ENCODE measurements at regions not wholly inside any gene's neighbourhood (a gene's known extent, or its start where the extent isn't known, plus 50 kb on each side); places are given as distances from the start of the nearest gene placed in this dataset.

- no peak overlapping the region for H2AFZ ChIP-seq (ENCODE audit: insufficient read depth, low read depth, low read length, poor library complexity, severe bottlenecking)
- Mint-ChIP-seq H3K4me1 (no peaks in the 10 kb centered on the region), H3K27me3 (ENCODE audit: low read depth in 3 of 3) (no peaks in the 10 kb centered on the region), H3K9me3 (peaks cover 2 to 10% (median 6%) of the 10 kb centered on the region in 7 donors), H3K27ac (no peak overlapping the region), H3K4me3 (no peak overlapping the region), H3K36me3 (no peaks in the 10 kb centered on the region)
- intact Hi-C loops (cut with micrococcal nuclease): no loop called here
- no peak overlapping the region for H3K9ac ChIP-seq (ENCODE audit: insufficient read depth, low read length, poor library complexity, severe bottlenecking)
- H4K20me1 ChIP-seq (ENCODE audit: insufficient read depth, low read length): no peaks in the 10 kb centered on the region
- no peak for DNase-seq
- 100% methylated on average over 4 of the region's 6 CpGs for WGBS (ENCODE audit: insufficient coverage)
- H3K9me3 ChIP-seq (replicated peaks in 1 of 2; ENCODE audit: control insufficient read depth in 1 of 2, insufficient read depth in 1 of 2, low read length in 2 of 2): peaks cover 0 to 8% of the 10 kb centered on the region in 2 donors
- no peak overlapping the region for H3K27ac ChIP-seq (ENCODE audit: low read depth in 1 of 2, low read length in 2 of 2)
- TF ChIP-seq CTCF (IDR thresholded peaks at IDR 0.05): no peak
- no peaks in the 10 kb centered on the region for H3K4me1 ChIP-seq (ENCODE audit: control insufficient read depth in 1 of 2, insufficient read depth in 2 of 2, low read length in 2 of 2)
- no peaks in the 10 kb centered on the region for H3K27me3 ChIP-seq (ENCODE audit: control insufficient read depth in 2 of 2, insufficient read depth in 2 of 2, low read length in 2 of 2)
- no peaks in the 10 kb centered on the region for H3K36me3 ChIP-seq (replicated peaks in 1 of 2; ENCODE audit: control insufficient read depth in 1 of 2, insufficient read depth in 2 of 2, low read length in 2 of 2)
- no peaks in the 10 kb centered on the region for H3K79me2 ChIP-seq (ENCODE audit: insufficient read depth, low read length)
- no peak overlapping the region for H3K4me2 ChIP-seq (replicated peaks; ENCODE audit: extremely low read depth, low read length, poor library complexity, severe bottlenecking)
- H3K4me3 ChIP-seq (replicated peaks in 1 of 3; ENCODE audit: low read depth in 2 of 3, low read length in 3 of 3): no peak overlapping the region
Measured at GRCh38 chr1:99561952-99562351, 84.0 kb upstream of the PALMD start.

GRCh38 chr1:99565606-99566289, 80.2 kb upstream of the PALMD start:
- no CpG with 5 or more reads among the region's 1 CpG for WGBS (ENCODE audit: insufficient coverage)
- H3K79me2 ChIP-seq (ENCODE audit: insufficient read depth, low read length): no peaks in the 10 kb centered on the region
- no peaks in the 10 kb centered on the region for H3K27me3 ChIP-seq (ENCODE audit: control insufficient read depth in 2 of 2, insufficient read depth in 2 of 2, low read length in 2 of 2)
- H3K4me1 Mint-ChIP-seq: no peaks in the 10 kb centered on the region
- no peak overlapping the region for H3K27ac ChIP-seq (ENCODE audit: low read depth in 1 of 2, low read length in 2 of 2)
- H2AFZ ChIP-seq (ENCODE audit: insufficient read depth, low read depth, low read length, poor library complexity, severe bottlenecking): no peak overlapping the region
- DNase-seq: no peak
- H3K4me3 ChIP-seq (replicated peaks in 1 of 3; ENCODE audit: low read depth in 2 of 3, low read length in 3 of 3): no peak overlapping the region
- intact Hi-C loops (cut with micrococcal nuclease): no loop called here
- H3K36me3 ChIP-seq (replicated peaks in 1 of 2; ENCODE audit: control insufficient read depth in 1 of 2, insufficient read depth in 2 of 2, low read length in 2 of 2): no peaks in the 10 kb centered on the region
- H3K4me3 Mint-ChIP-seq: no peak overlapping the region
- H3K36me3 Mint-ChIP-seq: no peaks in the 10 kb centered on the region
- no peaks in the 10 kb centered on the region for H3K4me1 ChIP-seq (ENCODE audit: control insufficient read depth in 1 of 2, insufficient read depth in 2 of 2, low read length in 2 of 2)
- peaks cover 1 to 10% (median 6%) of the 10 kb centered on the region in 7 donors for H3K9me3 Mint-ChIP-seq
- TF ChIP-seq CTCF (IDR thresholded peaks at IDR 0.05): no peak
- H3K9me3 ChIP-seq (replicated peaks in 1 of 2; ENCODE audit: control insufficient read depth in 1 of 2, insufficient read depth in 1 of 2, low read length in 2 of 2): peaks cover 0 to 8% of the 10 kb centered on the region in 2 donors
- H4K20me1 ChIP-seq (ENCODE audit: insufficient read depth, low read length): no peaks in the 10 kb centered on the region
- no peak overlapping the region for H3K4me2 ChIP-seq (replicated peaks; ENCODE audit: extremely low read depth, low read length, poor library complexity, severe bottlenecking)
- no peak overlapping the region for H3K9ac ChIP-seq (ENCODE audit: insufficient read depth, low read length, poor library complexity, severe bottlenecking)
- no peak overlapping the region for H3K27ac Mint-ChIP-seq
- H3K27me3 Mint-ChIP-seq (ENCODE audit: low read depth in 3 of 3): no peaks in the 10 kb centered on the region

Measured in CD14-positive monocyte (primary cell).